ENCODE measurements at regions not wholly inside any gene's neighbourhood (a gene's known extent, or its start where the extent isn't known, plus 50 kb on each side); places are given as distances from the start of the nearest gene placed in this dataset.
A peak's percentile ranks its signal among the peaks of the same experiment; 100 is the strongest.

DNA sequence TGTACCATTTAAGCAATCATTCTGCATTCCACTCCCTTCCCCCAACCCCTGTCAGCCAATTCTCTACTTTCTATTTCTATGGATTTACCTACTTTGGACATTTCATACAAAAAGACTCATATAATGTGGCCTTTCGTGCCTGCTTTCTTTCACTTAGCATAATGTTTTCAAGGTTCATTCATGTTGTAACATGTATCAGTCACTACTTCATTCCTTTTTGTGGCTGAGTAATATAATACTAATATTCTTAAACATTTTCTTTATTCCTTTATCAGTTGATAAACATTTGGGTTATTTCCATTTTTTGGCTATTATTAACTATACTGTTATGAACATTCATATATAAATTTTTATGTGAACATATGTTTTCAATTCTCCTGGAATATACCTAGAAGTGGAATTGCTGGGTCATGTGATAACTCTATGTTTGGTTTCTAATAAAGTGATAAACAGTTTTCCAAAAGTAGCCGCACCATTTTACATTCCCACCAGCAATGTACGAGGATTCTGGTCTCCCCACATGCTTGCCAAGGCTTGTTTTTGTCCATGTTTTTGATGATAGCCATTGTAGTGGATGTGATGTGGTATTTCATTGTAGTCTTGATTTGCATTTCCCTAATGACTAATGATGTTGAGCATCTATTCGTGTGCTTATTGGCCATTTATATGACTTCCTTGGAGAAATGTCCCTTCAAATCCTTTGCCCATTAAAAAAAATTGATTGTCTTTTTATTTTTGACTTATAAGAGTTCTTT, 61.9 kb upstream of the GNG12 start:
- TF ChIP-seq OVOL2 (CRISPR knock-in tag; IDR thresholded peaks at IDR 0.05; ENCODE audit: borderline replicate concordance) (no peak), ZNF121 (CRISPR knock-in tag; IDR thresholded peaks at IDR 0.05) (no peak), EMX1 (CRISPR knock-in tag; IDR thresholded peaks at IDR 0.05) (no peak), NR1H2 (CRISPR knock-in tag; IDR thresholded peaks at IDR 0.05) (no peak), ATF1 (CRISPR knock-in tag; IDR thresholded peaks at IDR 0.05) (no peak), ZNF232 (CRISPR knock-in tag; IDR thresholded peaks at IDR 0.05) (no peak), FOXJ3 (CRISPR knock-in tag; IDR thresholded peaks at IDR 0.05; ENCODE audit: borderline replicate concordance) (no peak), ATF3 (CRISPR knock-in tag; conservative IDR thresholded peaks at IDR 0.05) (no peak), GABPB1 (CRISPR knock-in tag; IDR thresholded peaks at IDR 0.05) (no peak), MXD4 (CRISPR knock-in tag; IDR thresholded peaks at IDR 0.05; ENCODE audit: borderline replicate concordance) (no peak), ELF4 (CRISPR knock-in tag; IDR thresholded peaks at IDR 0.05; ENCODE audit: low read depth) (no peak), NFYB (CRISPR knock-in tag; conservative IDR thresholded peaks at IDR 0.05; ENCODE audit: low read depth) (no peak)
- TF ChIP-seq, protein P1, sequence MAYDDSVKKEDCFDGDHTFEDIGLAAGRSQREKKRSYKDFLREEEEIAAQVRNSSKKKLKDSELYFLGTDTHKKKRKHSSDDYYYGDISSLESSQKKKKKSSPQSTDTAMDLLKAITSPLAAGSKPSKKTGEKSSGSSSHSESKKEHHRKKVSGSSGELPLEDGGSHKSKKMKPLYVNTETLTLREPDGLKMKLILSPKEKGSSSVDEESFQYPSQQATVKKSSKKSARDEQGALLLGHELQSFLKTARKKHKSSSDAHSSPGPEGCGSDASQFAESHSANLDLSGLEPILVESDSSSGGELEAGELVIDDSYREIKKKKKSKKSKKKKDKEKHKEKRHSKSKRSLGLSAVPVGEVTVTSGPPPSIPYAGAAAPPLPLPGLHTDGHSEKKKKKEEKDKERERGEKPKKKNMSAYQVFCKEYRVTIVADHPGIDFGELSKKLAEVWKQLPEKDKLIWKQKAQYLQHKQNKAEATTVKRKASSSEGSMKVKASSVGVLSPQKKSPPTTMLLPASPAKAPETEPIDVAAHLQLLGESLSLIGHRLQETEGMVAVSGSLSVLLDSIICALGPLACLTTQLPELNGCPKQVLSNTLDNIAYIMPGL (CRISPR knock-in tag; IDR thresholded peaks at IDR 0.05): no peak
- TF ChIP-seq, protein P2, sequence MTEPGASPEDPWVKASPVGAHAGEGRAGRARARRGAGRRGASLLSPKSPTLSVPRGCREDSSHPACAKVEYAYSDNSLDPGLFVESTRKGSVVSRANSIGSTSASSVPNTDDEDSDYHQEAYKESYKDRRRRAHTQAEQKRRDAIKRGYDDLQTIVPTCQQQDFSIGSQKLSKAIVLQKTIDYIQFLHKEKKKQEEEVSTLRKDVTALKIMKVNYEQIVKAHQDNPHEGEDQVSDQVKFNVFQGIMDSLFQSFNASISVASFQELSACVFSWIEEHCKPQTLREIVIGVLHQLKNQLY (CRISPR knock-in tag; IDR thresholded peaks at IDR 0.05): no peak
- Mint-ChIP-seq H3K27me3 (ENCODE audit: low read depth) (no peaks in the 10 kb centered on the region), H3K36me3 (no peaks in the 10 kb centered on the region), H3K4me1 (peaks cover 35% of the 10 kb centered on the region), H3K27ac (no peak overlapping the region; the same call in 1 of the 2 replicates), H3K4me3 (no peak overlapping the region), H3K9me3 (peaks cover 13% of the 10 kb centered on the region)
- DNase-seq (ENCODE audit: low spot score): no peak
- POLR2A ChIA-PET: no interaction called here
- CTCF ChIA-PET: no interaction called here
- no peak for ATAC-seq

GRCh38 chr1:67893126-67893495, 59.8 kb upstream of the GNG12 start:
- H3K27ac Mint-ChIP-seq: peak overlapping the region; percentile 92

More at GRCh38 chr1:67893126-67893495, 59.8 kb upstream of the GNG12 start:
- no peaks in the 10 kb centered on the region for H3K36me3 Mint-ChIP-seq
- no peaks in the 10 kb centered on the region for H3K9me3 Mint-ChIP-seq
- H3K4me1 Mint-ChIP-seq: peaks cover 52% of the 10 kb centered on the region
- no peaks in the 10 kb centered on the region for H3K27me3 Mint-ChIP-seq (ENCODE audit: low read depth)
- ATAC-seq (no peak), DNase-seq (ENCODE audit: low spot score) (no peak)
- POLR2A ChIA-PET: no interaction called here
- CTCF ChIA-PET: no interaction called here
- TF ChIP-seq, protein P3, sequence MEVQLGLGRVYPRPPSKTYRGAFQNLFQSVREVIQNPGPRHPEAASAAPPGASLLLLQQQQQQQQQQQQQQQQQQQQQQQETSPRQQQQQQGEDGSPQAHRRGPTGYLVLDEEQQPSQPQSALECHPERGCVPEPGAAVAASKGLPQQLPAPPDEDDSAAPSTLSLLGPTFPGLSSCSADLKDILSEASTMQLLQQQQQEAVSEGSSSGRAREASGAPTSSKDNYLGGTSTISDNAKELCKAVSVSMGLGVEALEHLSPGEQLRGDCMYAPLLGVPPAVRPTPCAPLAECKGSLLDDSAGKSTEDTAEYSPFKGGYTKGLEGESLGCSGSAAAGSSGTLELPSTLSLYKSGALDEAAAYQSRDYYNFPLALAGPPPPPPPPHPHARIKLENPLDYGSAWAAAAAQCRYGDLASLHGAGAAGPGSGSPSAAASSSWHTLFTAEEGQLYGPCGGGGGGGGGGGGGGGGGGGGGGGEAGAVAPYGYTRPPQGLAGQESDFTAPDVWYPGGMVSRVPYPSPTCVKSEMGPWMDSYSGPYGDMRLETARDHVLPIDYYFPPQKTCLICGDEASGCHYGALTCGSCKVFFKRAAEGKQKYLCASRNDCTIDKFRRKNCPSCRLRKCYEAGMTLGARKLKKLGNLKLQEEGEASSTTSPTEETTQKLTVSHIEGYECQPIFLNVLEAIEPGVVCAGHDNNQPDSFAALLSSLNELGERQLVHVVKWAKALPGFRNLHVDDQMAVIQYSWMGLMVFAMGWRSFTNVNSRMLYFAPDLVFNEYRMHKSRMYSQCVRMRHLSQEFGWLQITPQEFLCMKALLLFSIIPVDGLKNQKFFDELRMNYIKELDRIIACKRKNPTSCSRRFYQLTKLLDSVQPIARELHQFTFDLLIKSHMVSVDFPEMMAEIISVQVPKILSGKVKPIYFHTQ (CRISPR knock-in tag; IDR thresholded peaks at IDR 0.05): no peak
- TF ChIP-seq ZNF263 (CRISPR knock-in tag; IDR thresholded peaks at IDR 0.05; ENCODE audit: low read depth) (no peak), ZNF512 (CRISPR knock-in tag; IDR thresholded peaks at IDR 0.05; ENCODE audit: borderline replicate concordance) (no peak), SOX15 (CRISPR knock-in tag; IDR thresholded peaks at IDR 0.05) (no peak), ZNF232 (CRISPR knock-in tag; IDR thresholded peaks at IDR 0.05) (no peak), CBFB (CRISPR knock-in tag; IDR thresholded peaks at IDR 0.05; ENCODE audit: low read depth) (no peak), HMGA2 (CRISPR knock-in tag; IDR thresholded peaks at IDR 0.05) (no peak), TEAD4 (CRISPR knock-in tag; IDR thresholded peaks at IDR 0.05) (no peak), ZNF396 (CRISPR knock-in tag; IDR thresholded peaks at IDR 0.05; ENCODE audit: borderline replicate concordance) (no peak)
- TF ChIP-seq, protein P4, sequence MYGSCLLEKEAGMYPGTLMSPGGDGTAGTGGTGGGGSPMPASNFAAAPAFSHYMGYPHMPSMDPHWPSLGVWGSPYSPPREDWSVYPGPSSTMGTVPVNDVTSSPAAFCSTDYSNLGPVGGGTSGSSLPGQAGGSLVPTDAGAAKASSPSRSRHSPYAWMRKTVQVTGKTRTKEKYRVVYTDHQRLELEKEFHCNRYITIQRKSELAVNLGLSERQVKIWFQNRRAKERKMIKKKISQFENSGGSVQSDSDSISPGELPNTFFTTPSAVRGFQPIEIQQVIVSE (CRISPR knock-in tag; IDR thresholded peaks at IDR 0.05; ENCODE audit: borderline replicate concordance): no peak
- TF ChIP-seq, protein P5, sequence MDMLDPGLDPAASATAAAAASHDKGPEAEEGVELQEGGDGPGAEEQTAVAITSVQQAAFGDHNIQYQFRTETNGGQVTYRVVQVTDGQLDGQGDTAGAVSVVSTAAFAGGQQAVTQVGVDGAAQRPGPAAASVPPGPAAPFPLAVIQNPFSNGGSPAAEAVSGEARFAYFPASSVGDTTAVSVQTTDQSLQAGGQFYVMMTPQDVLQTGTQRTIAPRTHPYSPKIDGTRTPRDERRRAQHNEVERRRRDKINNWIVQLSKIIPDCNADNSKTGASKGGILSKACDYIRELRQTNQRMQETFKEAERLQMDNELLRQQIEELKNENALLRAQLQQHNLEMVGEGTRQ (CRISPR knock-in tag; IDR thresholded peaks at IDR 0.05): no peak
- TF ChIP-seq, protein P6, sequence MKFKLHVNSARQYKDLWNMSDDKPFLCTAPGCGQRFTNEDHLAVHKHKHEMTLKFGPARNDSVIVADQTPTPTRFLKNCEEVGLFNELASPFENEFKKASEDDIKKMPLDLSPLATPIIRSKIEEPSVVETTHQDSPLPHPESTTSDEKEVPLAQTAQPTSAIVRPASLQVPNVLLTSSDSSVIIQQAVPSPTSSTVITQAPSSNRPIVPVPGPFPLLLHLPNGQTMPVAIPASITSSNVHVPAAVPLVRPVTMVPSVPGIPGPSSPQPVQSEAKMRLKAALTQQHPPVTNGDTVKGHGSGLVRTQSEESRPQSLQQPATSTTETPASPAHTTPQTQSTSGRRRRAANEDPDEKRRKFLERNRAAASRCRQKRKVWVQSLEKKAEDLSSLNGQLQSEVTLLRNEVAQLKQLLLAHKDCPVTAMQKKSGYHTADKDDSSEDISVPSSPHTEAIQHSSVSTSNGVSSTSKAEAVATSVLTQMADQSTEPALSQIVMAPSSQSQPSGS (CRISPR knock-in tag; IDR thresholded peaks at IDR 0.05; ENCODE audit: borderline replicate concordance, low read depth): no peak
- H3K4me3 Mint-ChIP-seq: no peak overlapping the region

Measured in WTC11 (cell line).